NCI-H446 (cell line): ENCODE measurements at regions not wholly inside any gene's neighbourhood (a gene's known extent, or its start where the extent isn't known, plus 50 kb on each side); places are given as distances from the start of the nearest gene placed in this dataset.
"Not testable (repeated sequence)": the region's sequence is repeated elsewhere in the genome, so short reads cannot be mapped to it uniquely, and the experiment has no call there.

Source experiments
- DNase-seq, 2 experiments: peaks; one replicate each; lab custom pipeline; 2025; lab: John Stamatoyannopoulos, UW

DNA sequence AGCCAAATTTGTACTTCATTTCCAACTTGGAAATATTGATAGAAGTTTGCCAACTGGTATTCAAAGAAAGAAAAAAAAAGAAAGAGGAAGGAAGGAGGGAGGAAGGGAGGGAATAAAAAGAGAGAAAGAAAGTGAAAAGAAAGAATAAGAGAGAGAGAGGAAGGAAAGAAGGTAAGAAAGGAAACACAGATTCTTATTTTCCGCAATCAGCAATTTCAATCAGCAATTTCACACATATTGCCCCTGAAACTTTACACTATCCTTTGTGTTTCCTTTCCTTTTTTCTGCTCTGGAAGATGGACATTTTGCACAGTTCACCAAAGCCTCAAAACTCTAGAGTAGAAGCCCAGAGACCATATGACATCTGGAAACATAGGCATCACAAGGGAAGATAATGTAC is 888.1 kb downstream of the REEP3 start:
- no peak for DNase-seq

DNA sequence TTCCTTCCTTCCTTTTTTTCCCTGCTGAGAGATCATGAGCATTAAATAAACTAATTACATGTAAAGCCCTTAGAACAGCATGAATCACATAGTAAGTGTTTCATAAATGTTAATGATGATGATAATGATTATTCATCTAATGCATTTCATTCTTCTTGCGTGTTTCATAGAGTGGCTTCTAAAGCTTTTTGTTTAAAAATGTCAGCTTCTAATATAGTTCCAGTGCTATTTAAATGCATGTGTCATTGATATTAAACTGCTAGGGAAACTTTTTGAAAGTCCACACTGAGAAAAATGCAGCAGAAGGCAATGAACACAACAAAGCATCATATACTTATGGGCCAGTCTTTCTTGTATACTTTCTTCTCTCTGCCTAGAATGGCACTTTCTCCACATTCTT is 894.8 kb downstream of the REEP3 start:
- DNase-seq = no peak

DNA sequence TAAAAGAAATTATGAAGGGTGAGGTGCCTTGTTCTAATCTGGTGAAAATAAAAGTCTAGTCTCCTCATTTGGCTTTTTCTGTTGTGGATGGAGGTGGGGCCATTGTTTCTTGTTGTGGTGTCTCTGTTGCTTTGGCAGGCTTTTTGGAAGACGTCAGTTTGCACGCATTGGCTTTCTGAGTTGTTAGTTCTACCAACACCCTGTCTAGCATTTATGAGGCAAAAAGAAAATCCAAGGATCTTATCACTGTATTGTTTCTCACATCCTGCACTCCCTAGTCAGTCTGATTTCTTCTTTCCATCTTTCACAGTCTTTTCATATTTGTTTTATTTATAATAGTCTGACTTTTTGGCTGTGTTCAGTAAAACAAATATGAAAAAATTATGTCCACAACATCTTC is 898.3 kb downstream of the REEP3 start:
- DNase-seq = no peak

DNA sequence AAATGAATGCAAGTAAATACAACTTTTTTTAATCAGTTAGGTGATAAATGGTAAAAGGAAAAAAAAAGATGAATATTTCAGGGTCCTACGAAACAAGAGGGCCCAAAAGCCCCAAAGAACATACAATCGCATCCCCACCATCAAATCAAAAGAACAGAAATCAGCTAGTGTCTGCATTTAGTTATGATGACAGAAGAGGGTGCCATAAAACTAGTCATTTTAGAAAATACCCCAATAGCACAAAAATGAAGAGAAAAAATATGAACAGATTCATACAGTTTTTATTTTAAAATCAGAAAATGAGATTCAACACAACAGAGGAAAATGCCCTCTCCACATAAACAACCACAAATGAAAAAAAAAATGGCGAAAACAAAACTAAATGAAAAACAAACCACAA is 905.5 kb downstream of the REEP3 start:
- DNase-seq = no peak

DNA sequence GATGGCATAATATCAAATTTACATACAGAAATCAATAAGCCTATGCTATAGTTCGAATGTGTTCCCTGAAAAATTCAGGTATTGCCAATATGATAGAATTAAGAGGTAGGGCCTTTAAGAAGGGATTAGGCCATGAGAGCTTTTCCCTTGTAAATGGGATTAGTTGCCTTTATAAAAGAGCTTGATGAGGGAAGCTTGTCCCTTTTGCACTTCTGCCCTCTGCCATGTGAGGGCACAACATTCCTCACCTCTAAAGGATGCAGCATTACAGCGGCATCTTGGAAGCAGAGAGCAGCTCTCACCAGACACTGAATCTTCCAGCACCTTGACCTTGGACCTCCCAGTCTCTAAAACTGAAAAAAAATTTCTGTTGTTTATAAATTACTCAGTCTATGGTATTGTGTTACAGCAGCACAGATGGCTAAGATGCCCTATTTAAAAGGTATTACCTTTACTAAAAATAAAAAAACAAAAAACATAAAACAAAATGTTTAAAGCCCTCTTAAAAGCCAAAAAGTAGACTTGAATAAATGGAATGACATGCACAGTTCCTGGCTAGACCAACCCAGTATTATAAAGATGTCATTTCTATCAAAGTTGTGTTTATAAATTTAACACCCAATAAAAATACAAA is 909.6 kb downstream of the REEP3 start:
- DNase-seq = peak in 1 of 2 experiments; percentile 43

DNA sequence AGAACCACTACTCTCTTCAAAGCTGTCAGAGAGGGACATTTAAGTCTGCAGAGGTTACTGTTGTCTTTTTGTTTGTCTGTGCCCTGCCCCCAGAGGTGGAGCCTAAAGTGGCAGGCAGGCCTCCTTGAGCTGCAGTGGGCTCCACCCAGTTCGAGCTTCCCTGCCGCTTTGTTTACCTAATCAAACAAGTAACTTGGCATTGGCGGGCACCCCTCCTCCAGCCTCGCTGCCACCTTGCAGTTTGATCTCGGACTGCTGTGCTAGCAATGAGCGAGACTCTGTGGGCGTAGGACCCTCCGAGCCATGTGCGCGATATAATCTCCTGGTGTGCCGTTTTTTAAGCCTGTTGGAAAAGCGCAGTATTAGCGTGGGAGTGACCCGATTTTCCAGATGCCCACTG is 920.7 kb downstream of the REEP3 start:
- not testable (repeated sequence) for DNase-seq

DNA sequence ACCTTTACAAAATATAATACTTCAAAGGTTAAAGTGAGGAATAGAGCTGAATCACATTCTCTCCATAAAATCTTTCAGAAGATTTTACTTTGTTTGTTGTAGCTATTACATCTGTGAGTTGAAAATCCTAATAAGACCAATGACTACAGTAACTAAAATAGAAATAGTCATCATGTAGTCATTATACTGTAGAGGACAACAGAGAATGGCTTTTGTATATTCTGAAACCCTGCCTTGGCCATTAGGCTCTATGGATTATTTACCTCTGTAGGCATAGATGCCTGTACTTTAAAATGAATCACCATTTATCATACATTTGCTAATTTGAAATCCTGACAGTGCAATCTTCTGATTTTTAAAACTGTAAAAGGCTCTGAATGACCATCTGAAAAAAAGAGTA is 923.0 kb downstream of the REEP3 start:
- no peak for DNase-seq

DNA sequence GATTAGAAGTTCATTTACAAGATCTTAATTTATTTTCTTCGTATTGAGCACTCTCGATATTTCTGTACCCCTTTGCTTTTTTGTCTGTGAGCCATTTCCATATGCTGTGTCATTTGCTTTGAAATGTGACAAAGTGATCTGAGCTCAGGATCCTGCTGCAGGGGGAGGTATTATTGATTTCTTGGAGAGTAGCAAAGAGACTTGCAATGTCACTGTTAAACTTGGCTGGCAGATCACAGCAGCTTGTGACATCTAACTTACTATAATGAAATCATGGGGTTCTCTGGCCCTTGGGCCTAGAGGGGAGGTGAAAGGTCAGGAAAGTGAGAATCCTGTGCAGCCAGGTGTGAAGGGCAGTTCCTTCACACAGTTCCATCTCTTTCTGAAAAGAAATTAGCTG is 923.4 kb downstream of the REEP3 start:
- DNase-seq = no peak

DNA sequence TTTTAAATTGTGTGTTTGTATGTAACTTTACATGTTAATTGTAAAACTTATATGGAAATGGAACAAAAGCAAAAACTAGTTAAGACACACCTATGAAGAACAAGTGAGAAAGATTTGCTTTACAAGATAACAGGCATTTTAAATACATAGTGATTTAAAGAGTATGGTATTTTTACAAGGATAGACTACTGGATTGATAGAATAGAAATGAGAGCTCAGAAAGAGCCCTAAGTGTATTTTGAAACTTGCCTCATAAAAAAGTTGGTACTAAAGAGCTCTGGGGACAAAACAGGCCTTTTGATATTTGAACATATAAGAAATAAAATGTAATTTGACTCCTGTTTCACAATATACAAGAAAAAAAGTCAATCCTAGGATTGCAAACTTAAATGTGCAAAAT is 928.4 kb downstream of the REEP3 start:
- DNase-seq = no peak

DNA sequence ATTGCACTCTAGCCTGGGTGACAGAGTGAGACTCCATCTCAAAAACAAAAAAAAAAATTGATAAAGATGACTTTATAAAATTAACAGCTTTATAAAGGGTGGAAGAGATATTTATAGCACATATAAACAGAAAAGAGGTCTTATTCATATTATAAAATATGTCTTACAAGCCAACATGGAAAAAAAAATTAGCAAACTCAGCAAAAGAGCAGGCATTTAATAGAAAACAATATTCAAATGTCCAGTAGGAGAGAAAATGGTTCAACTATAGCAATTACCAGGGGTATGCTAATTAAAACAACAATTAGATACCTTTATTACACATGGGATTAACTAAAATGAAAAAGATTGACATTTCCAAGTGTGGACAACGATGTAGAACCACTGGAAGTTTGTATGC is 929.1 kb downstream of the REEP3 start:
- DNase-seq = no peak

DNA sequence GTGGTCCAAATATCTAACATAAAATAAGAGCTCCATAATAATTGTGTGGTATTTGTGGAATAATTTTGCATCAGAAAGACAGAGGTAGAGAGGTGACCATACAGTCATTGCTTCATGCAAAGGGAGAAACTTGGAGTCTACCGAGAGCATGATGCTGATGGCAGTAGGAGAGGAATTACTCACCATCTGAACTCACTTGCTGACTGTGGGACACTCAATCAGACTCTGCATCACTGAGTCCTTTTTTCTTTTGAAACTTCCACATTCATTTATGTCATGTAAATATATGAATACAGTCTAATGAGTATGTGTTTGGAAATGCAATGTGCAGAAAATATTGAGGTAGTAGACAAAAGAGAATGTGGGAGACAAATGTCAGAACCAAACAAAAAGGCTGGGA is 933.8 kb downstream of the REEP3 start:
- DNase-seq = no peak

DNA sequence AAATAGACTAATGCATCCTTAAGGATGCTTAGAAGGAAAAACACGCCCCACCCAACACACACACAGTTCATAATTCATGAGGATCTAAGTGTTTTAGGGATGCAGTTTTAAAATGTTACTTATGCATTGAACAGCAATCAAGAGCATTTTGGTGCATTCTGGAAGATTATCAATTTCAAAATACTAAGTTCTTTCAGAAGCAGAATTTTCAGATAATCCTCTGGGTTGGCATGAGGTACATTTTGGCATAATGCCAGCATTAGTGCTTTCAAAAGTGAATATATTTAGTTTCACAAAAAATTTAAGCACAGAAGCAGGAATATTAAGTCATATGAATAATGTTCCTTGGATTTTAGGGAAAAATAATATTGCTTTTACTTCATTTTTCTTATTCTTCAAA is 937.1 kb downstream of the REEP3 start:
- peak in 1 of 2 experiments; percentile 16 for DNase-seq

DNA sequence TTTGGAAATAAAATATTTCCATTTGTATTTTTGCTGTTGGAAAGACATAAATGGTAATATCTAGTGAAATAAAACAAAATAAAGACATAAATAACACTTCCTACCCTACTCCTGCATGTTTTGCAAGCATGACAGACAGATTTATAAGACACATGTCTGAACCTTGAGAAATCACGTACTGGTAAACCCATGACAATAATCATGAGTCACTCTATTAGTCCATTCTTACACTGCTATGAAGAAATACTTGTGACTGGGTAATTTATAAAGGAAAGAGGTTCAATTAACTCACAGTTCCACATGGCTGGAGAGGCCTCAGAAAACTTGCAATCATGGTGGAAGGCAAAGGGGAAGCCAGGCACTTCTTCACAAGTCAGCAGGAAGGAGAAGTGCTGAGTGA is 942.2 kb downstream of the REEP3 start:
- DNase-seq = no peak

DNA sequence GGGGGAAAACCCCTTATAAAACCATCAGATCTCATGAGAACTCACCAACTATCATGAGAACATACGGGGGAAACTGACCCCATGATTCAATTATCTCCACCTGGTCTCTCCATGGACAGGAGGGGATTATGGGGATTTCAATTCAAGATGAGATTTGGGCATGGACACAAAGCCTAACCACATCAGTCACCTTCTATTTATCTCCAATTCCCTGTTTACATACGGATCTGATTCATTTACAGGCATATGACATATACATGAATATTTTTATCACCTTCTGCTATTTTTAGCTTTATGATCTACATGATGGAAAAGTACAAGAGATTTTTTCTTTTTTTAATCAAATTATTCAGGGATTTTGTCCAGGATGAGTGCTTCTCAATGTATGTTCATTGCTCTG is 944.5 kb downstream of the REEP3 start:
- DNase-seq = no peak

DNA sequence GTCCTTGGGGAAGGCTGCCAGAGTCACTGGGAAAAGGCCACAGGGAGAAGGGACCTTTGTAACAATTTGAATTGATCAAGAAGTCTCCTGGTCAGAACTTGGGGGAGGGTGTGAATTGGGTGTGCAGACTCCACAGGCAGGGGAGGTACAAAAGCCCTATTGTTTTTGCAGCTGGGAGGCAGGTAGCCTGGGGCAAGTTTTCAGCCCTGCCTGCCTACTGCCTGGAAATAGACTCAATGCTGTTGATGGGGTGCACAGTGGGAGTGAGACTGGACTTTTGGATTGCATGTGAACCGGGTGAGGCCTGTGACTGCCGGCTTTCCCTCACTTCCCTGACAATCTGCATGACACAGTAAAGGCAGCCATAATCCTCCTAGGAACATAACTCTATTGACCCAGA is 947.0 kb downstream of the REEP3 start:
- no peak for DNase-seq

DNA sequence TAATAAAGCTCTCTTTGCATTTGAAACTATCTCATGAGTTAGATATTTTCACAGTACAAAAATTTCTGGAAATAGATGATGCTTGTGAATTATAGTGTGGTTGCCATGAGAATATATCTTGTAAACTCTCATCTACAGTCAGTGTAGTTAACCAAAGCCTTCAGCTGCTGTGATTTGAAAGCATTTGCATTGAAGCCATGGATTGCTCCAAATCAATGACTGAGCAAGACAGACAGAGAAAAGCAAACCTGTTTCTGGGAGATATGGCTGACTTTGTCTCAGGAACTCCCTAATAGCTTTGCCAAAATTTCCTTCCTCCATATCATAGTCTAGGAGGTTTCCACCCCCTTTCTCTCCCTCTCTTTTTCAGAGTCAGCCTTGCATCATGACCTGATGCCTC is 955.3 kb downstream of the REEP3 start:
- no peak for DNase-seq

DNA sequence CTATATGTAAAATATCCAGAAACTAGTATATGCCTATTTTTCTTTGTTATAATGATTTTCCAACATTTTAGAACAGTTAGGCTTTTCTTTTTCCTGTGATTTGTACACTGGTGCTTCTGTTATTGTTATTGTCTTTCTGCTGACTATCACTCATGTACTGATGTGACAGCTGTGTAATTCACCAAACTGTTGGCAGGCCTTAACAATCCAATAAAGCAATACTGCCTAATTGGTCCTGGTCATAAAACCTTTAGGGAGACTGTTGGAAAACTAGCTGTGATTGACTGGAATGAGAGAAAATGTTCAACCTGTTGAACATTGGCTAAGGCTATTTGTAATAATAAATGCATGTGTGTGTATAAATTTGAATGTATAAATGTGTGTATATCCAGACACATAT is 956.6 kb downstream of the REEP3 start:
- DNase-seq = no peak

DNA sequence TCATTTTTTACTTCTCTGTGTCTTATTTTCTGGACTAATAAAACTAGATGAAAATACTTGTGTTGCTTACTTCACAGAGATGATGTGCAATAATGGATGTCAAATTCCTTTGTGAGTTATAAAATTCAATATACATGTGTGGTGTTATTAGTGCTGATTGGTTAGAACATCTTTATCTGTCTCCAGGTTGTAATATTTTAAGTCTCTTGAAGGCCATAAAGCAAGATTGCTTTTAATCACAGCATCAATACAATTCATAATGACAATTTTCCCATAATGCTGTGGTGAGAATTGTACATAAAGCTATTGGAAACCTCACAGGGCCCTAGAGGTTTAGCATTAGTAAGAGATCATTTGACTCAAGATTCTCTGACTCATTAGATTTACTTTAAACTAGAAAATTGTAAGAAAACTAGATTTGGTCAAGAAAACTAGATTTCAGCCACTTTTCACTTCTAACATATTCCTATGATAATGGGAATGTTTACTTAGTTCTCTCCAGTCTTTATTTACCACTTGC is 963.7 kb downstream of the REEP3 start:
- DNase-seq = no peak

DNA sequence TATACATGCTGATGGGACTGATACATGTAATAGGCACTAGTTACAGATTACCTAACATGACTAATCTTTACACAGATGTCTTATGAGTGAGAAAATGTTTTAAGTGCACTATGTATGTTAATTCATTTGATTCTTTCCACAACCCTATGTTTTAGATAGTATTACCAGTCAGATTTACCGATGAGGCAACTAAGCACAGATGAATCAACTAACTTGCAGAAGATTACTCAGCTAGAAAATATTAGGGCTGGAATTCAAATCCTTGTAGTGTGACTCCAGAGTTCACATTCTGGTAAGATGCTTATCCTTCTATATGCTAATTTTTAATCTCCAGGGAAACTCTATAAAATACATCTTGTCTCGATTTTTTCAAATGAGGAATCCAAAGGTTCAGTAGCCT is 964.9 kb downstream of the REEP3 start:
- no peak for DNase-seq

DNA sequence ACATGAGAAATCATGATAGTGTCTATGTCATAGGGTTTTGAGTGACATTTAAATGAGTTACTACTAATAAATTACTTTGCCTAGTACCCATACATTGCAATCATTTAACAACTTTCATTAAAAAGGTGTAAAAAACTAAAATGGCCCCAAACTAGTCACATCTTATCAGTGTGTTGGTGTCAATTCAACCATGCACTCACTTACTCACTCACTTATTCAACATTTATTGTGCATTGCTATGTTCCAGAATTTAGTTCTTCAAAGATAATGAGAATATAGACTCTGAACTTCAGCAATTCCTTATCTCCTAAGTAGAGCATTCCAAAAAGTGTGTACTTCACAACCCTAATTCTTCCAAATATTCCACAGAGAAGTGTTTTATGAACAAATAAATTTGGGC is 965.7 kb downstream of the REEP3 start:
- no peak for DNase-seq

DNA sequence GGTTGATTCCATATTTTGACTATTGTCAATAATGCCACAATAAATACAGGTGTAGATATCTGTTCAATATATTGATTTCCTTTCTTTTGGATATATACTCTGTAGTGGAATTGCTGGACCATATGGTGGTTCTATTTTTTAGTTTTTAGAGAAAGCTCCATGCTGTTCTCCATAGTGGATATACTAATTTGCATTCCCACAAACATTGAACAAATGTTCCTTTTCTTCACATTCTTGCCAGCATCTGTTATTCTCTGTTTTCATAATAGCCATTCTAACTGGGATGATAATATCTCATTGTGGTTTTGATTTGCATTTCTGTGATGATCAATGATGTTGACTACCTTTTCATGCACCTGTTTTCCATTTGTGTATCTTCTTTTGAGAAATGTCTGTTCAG is 973.7 kb downstream of the REEP3 start:
- DNase-seq = no peak

DNA sequence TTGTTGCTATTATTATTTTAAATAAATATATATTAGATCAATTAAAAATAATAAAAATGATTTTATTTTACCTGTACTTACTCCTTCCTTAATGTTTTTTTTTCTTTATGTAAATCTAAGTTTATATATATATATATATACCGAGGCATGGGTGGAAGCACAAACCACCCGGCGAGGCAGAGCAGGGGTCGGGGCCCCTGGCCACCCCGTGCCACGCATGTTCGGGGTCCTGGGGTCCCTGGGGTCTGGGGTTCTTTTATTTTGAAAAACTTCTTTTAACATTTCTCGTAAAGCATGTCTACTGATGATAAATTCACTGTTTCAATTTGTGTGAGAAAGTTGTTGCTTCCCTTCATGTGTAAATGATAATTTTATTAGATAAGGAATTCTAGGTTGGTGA is 976.1 kb downstream of the REEP3 start:
- no peak for DNase-seq

DNA sequence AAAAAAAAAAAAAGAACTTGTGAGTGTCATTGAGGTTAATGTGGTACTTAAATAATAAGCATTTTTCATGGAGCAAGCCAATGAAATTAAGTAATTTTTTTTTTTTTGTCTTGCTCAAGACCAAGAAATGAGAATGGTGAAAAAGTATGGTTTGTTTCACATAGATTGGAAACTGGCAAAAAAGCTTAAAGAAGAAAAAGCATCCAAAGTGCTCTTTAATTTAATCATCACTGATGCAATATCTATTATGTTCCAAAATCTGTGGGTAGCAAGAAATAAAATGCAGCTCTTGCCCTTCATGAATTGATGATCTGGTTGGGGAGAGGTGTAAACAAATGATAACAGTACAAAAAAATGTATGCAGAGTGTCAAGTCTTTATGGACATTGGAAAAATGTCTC is 980.6 kb downstream of the REEP3 start:
- no peak for DNase-seq

DNA sequence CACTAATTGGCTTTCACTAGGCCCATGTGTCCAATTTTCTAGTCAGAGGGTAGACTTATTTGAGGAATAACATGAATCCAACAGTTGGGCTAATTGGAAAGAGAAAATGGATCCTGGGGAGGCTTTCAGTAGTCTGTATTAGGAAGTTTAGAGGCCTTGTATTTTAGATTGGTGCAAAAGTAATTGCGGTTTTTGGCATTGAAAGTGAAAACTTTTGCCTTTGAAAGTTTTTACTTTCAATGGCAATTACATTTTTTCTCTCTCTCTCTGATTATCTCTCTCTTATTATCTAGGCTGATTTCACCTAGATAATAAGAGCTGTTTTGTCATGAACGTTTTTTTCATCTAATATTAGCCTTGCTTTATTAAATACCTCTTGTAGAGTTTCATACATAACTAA is 981.7 kb downstream of the REEP3 start:
- DNase-seq = no peak

DNA sequence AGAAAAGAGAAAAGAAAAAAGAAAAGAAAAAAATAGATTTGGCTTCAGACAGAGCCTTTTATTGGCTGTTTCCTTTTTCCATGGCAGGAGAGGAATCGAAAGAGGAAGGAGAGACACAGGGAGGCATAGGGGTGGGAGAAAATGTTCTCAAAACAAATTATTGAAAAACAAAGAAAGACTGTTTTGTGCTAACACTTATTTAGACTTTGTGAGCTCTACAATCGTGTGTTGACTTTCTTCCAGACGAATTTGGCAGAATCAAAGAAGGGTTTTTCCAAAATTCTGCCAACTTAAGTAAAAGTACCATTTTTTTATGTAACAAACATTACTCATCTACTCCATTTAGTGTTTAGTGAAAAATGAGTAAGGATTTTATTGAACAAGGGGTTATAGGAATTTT is 982.2 kb downstream of the REEP3 start:
- DNase-seq = peak in 1 of 2 experiments; percentile 23
